B cell (primary cell): ENCODE measurements at regions not wholly inside any gene's neighbourhood (a gene's known extent, or its start where the extent isn't known, plus 50 kb on each side); places are given as distances from the start of the nearest gene placed in this dataset.

Experiments
- ATAC-seq: fragments of 200-7000 bp; cut with Tn5 transposase; one replicate; pipeline ENCODE4 v1.10.0; 2021; ENCODE audit warnings: low read depth, mild to moderate bottlenecking, moderate number of reproducible peaks, moderate library complexity
- CTCF ChIA-PET: fragments of 350-600 bp; sonication (Branson Sonifier 250); formaldehyde crosslinking; loops from one replicate; lab custom pipeline; 2021; ENCODE audit warnings: antibody characterized with exemption, inconsistent platforms; lab: Charles Lee
- POLR2A ChIA-PET: fragments of 350-600 bp; sonication (Branson Sonifier 250); formaldehyde crosslinking; loops from one replicate; lab custom pipeline; 2021; ENCODE audit warnings: antibody characterized with exemption; lab: Charles Lee
- DNase-seq: peaks from one replicate; pipeline ENCODE4 v3.0.0; 2013
- H2AFZ ChIP-seq: 2 replicates; pipeline ENCODE4 v1.6.1; 2012; ENCODE audit warnings: mild to moderate bottlenecking, low read depth, low read length; ENCODE audit not compliant: insufficient read depth, poor library complexity, severe bottlenecking
- H3K27ac ChIP-seq, 2 donors: 1 replicate in 1 of 2; 2 replicates in 1 of 2; pipeline ENCODE4 v1.5.1; 2012 to 2013; ENCODE audit warnings: low read length in 2 of 2, mild to moderate bottlenecking in 2 of 2, moderate library complexity in 1 of 2
- H3K27me3 ChIP-seq, 4 experiments: fragments of 200-600 bp in 1 of 4; sonication (generic) in 1 of 4; replicated peaks in 1 of 4; 1 replicate in 2 of 4; 2 replicates in 2 of 4; pipeline versions ENCODE4 v1.6.1 to v1.7.0; 2013 to 2016; ENCODE audit warnings: low read length in 3 of 4, mild to moderate bottlenecking in 2 of 4, mixed read lengths in 1 of 4, moderate library complexity in 1 of 4; ENCODE audit not compliant: insufficient read depth in 4 of 4, control insufficient read depth in 3 of 4; ENCODE audit errors: control extremely low read depth in 1 of 4
- H3K36me3 ChIP-seq, 2 experiments: replicated peaks in 1 of 2; 1 replicate in 1 of 2; 2 replicates in 1 of 2; pipeline versions ENCODE4 v1.6.1 to v1.7.1; 2013; ENCODE audit warnings: low read length in 1 of 2; ENCODE audit not compliant: insufficient read depth in 2 of 2, control insufficient read depth in 1 of 2; ENCODE audit errors: control extremely low read depth in 1 of 2, extremely low read depth in 1 of 2
- H3K4me1 ChIP-seq, 2 donors: fragments of 200-600 bp in 1 of 2; sonication (generic) in 1 of 2; 1 replicate in 1 of 2; 2 replicates in 1 of 2; pipeline versions ENCODE4 v1.5.1 to v1.6.1; 2013 to 2017; ENCODE audit warnings: low read length in 2 of 2; ENCODE audit not compliant: control insufficient read depth in 2 of 2, insufficient read depth in 2 of 2
- H3K4me2 ChIP-seq: replicated peaks from 2 replicates; pipeline ENCODE3; 2012; ENCODE audit warnings: mild to moderate bottlenecking, low read depth, low read length; ENCODE audit not compliant: poor library complexity, severe bottlenecking
- H3K4me3 ChIP-seq, 5 experiments: fragments of 200-600 bp in 1 of 5; sonication (generic) in 1 of 5; 1 replicate in 3 of 5; 2 replicates in 2 of 5; pipeline versions ENCODE4 v1.5.1 to v1.7.0; 2011 to 2016; ENCODE audit warnings: low read length in 4 of 5, mild to moderate bottlenecking in 4 of 5, low read depth in 2 of 5, control low read depth in 1 of 5, moderate library complexity in 1 of 5; ENCODE audit not compliant: insufficient read depth in 1 of 5; ENCODE audit errors: control extremely low read depth in 1 of 5, extremely low read depth in 1 of 5
- H3K79me2 ChIP-seq: fragments of 200-600 bp; sonication (generic); one replicate; pipeline ENCODE4 v1.6.0; 2016; ENCODE audit warnings: low read length; ENCODE audit not compliant: control insufficient read depth, insufficient read depth
- H3K9ac ChIP-seq: fragments of 200-600 bp; sonication (generic); 2 replicates; pipeline ENCODE4 v1.6.1; 2017; ENCODE audit warnings: mild to moderate bottlenecking, low read length, moderate library complexity
- H3K9me3 ChIP-seq, 3 donors: one replicate each; pipeline versions ENCODE4 v1.6.1 to v1.7.1; 2013; ENCODE audit warnings: low read length in 2 of 3; ENCODE audit not compliant: control insufficient read depth in 2 of 3, insufficient read depth in 1 of 3; ENCODE audit errors: control extremely low read depth in 1 of 3
- H4K20me1 ChIP-seq: 2 replicates; pipeline ENCODE4 v1.6.0; 2012; ENCODE audit warnings: mild to moderate bottlenecking, low read length; ENCODE audit not compliant: insufficient read depth, control insufficient read depth, poor library complexity, severe bottlenecking
- H3K27ac Mint-ChIP-seq: one replicate; pipeline ENCODE4 v1.8.0; 2021; ENCODE audit warnings: mixed read lengths
- H3K27me3 Mint-ChIP-seq: one replicate; pipeline ENCODE4 v1.8.0; 2021; ENCODE audit warnings: mixed read lengths
- H3K4me1 Mint-ChIP-seq: one replicate; pipeline ENCODE4 v1.8.0; 2021; ENCODE audit warnings: mixed read lengths
- H3K4me3 Mint-ChIP-seq: one replicate; pipeline ENCODE4 v1.8.0; 2021; ENCODE audit warnings: mixed read lengths
- H3K9me3 Mint-ChIP-seq: one replicate; pipeline ENCODE4 v1.8.0; 2022; ENCODE audit warnings: mixed read lengths; ENCODE audit not compliant: insufficient read depth
- CTCF ChIP-seq: fragments of 200-600 bp; IDR thresholded peaks from one replicate; pipeline ENCODE4 v1.8.0; 2022; ENCODE audit warnings: antibody characterized with exemption, mild to moderate bottlenecking
- EZH2 ChIP-seq: IDR thresholded peaks from 2 replicates; pipeline ENCODE4 v1.6.1; 2012; ENCODE audit warnings: borderline replicate concordance, low read depth, mild to moderate bottlenecking, moderate library complexity, low read length; ENCODE audit not compliant: insufficient read depth, poor library complexity, severe bottlenecking
- WGBS: methylation state at CpG from one replicate; pipeline ENCODE4 v1.1.5; 2013; ENCODE audit warnings: missing lambda C conversion rate; ENCODE audit not compliant: insufficient coverage; 5-methylcytosine and 5-hydroxymethylcytosine counted together
- intact Hi-C: fragments of 100-400 bp; cut with micrococcal nuclease; formaldehyde crosslinking; loops from one replicate; pipeline ENCODE4 v1.10.0; 2022

GRCh38 chr6:170093658-170094596, 197.0 kb downstream of the DLL1 start:
- H3K9me3 ChIP-seq, result no peaks in the 10 kb centered on the region
- intact Hi-C loops, result no loop called here
- TF ChIP-seq EZH2 (no peak), CTCF (no peak)
- H3K27me3 ChIP-seq, result peaks cover 0 to 16% (median 0%) of the 10 kb centered on the region in 4 experiments
- no peak overlapping the region for H3K9ac ChIP-seq
- no peak overlapping the region for H3K27ac ChIP-seq
- Mint-ChIP-seq H3K27me3 (peaks cover 6% of the 10 kb centered on the region), H3K9me3 (no peaks in the 10 kb centered on the region), H3K27ac (no peak overlapping the region), H3K4me1 (peaks cover 20% of the 10 kb centered on the region), H3K4me3 (no peak overlapping the region)
- ChIA-PET POLR2A (no interaction called here), CTCF (no interaction called here)
- H3K36me3 ChIP-seq, result no peaks in the 10 kb centered on the region
- ATAC-seq (no peak), DNase-seq (no peak)
- H3K4me2 ChIP-seq, result no peak overlapping the region
- H3K79me2 ChIP-seq, result no peaks in the 10 kb centered on the region
- H4K20me1 ChIP-seq, result no peaks in the 10 kb centered on the region
- H3K4me1 ChIP-seq, result peaks cover 20% of the 10 kb centered on the region in 2 donors
- WGBS, result 93% methylated on average over 32 of the region's 37 CpGs
- H3K4me3 ChIP-seq, result no peak overlapping the region
- H2AFZ ChIP-seq, result no peak overlapping the region

DNA sequence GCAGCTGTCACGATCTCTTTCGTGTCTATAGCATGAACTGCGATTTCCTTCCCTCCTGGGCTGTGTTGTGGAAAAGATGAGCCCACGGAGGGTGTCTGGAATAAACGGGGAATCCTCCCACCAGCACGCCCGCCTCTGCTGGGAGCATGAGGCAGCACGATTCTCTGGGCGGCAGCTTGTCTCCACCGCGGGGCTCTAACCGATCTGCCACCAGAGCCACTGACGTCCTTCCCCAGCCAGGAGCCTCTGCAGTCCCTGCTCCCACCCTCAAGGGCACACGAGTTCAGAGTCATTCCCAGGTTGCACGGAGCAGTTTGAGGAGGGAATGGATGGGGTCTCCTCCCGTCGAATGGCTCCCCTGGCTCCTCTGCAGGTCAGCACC, 197.6 kb downstream of the DLL1 start:
- Histone ChIP-seq H3K4me2 (no peak overlapping the region), H3K4me1 (peaks cover 26 to 27% of the 10 kb centered on the region in 2 donors), H3K79me2 (no peaks in the 10 kb centered on the region), H3K27me3 (peaks cover 0 to 14% (median 0%) of the 10 kb centered on the region in 4 experiments), H4K20me1 (no peaks in the 10 kb centered on the region), H2AFZ (no peak overlapping the region), H3K9ac (no peak overlapping the region), H3K9me3 (peaks cover 0 to 5% (median 0%) of the 10 kb centered on the region in 3 donors), H3K36me3 (no peaks in the 10 kb centered on the region), H3K27ac (no peak overlapping the region), H3K4me3 (no peak overlapping the region)
- WGBS, result 92% methylated on average over 14 of the region's 17 CpGs
- TF ChIP-seq CTCF, result no peak
- no peak for TF ChIP-seq EZH2
- DNase-seq, result no peak
- intact Hi-C loops, result no loop called here
- ChIA-PET CTCF (no interaction called here), POLR2A (no interaction called here)
- Mint-ChIP-seq H3K27ac (no peak overlapping the region), H3K4me1 (peaks cover 26% of the 10 kb centered on the region), H3K9me3 (no peaks in the 10 kb centered on the region), H3K27me3 (peaks cover 6% of the 10 kb centered on the region), H3K4me3 (no peak overlapping the region)
- no peak for ATAC-seq
